Tibial nerve (tissue), 3 donors: ENCODE measurements at regions not wholly inside any gene's neighbourhood (a gene's known extent, or its start where the extent isn't known, plus 50 kb on each side); places are given as distances from the start of the nearest gene placed in this dataset.

Experiments
- CTCF ChIP-seq, 5 experiments: fragments of 200-600 bp in 3 of 5; fragments of 450-650 bp in 2 of 5; sonication (generic) in 3 of 5; IDR thresholded peaks; one replicate each; pipeline ENCODE4 v1.5.1; 2016 to 2019; ENCODE audit warnings: antibody characterized with exemption in 5 of 5, mild to moderate bottlenecking in 3 of 5, moderate library complexity in 2 of 5
- POLR2A ChIP-seq, 2 donors: fragments of 450-650 bp; IDR thresholded peaks; one replicate each; pipeline ENCODE4 v1.6.1; 2017; ENCODE audit warnings: antibody characterized with exemption in 2 of 2, mild to moderate bottlenecking in 2 of 2, moderate library complexity in 2 of 2

GRCh38 chr6:112938650-112939049 is 591.5 kb downstream of the RFPL4B start:
- TF ChIP-seq POLR2A (IDR thresholded peaks at IDR 0.05) (no peak), CTCF (IDR thresholded peaks at IDR 0.05) (no peak)
